ENCODE measurements at regions not wholly inside any gene's neighbourhood (a gene's known extent, or its start where the extent isn't known, plus 50 kb on each side); places are given as distances from the start of the nearest gene placed in this dataset.

DNA sequence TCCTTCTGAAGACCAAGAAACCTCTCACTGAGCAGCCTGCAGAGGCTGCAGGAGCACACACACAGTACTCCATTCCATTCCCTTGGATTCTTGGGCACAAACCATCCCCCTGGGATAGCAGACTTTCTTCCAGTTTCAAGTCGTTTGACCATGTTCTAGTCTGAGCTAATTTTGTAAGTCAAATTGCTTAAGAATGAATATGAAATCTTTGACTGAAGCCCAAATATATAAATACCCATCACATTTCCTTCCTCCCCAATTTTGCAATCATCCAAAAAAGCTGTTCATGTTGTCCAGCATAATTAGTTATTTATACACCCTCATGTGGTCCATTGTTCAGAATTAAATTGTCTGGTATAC is 231.2 kb upstream of the TPRG1 start:
- TF ChIP-seq, protein P1, sequence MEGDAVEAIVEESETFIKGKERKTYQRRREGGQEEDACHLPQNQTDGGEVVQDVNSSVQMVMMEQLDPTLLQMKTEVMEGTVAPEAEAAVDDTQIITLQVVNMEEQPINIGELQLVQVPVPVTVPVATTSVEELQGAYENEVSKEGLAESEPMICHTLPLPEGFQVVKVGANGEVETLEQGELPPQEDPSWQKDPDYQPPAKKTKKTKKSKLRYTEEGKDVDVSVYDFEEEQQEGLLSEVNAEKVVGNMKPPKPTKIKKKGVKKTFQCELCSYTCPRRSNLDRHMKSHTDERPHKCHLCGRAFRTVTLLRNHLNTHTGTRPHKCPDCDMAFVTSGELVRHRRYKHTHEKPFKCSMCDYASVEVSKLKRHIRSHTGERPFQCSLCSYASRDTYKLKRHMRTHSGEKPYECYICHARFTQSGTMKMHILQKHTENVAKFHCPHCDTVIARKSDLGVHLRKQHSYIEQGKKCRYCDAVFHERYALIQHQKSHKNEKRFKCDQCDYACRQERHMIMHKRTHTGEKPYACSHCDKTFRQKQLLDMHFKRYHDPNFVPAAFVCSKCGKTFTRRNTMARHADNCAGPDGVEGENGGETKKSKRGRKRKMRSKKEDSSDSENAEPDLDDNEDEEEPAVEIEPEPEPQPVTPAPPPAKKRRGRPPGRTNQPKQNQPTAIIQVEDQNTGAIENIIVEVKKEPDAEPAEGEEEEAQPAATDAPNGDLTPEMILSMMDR (IDR thresholded peaks at IDR 0.05; ENCODE audit: low read depth, low read length), result no peak
- no peak for DNase-seq (ENCODE audit: low read depth, low spot score)

DNA sequence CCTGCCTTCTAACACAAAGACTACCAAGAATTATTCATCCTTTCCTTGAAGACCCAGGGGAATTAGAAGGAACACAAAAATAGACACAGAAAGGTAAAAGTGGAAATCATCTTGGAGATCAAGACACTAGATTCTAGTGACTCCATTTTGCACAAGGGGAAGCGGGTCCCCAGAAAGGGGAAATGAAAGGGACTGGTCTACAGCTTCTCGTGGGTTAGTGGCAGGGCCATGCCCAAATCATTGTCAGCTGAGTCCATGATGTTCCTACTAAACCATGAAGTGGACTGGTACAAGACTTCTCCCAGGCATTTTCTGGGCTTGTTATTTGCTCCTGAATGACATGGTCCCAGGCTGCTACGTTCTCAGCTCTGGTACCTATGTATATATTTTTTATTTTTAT is 230.7 kb upstream of the TPRG1 start:
- TF ChIP-seq, protein P1 (IDR thresholded peaks at IDR 0.05; ENCODE audit: low read depth, low read length), result no peak
- Histone ChIP-seq H3K4me3 (ENCODE audit: low read depth, low read length) (no peak overlapping the region), H3K9me3 (ENCODE audit: control insufficient read depth, insufficient read depth, low read length) (no peaks in the 10 kb centered on the region; the same call in 1 of the 2 replicates), H3K27me3 (ENCODE audit: control insufficient read depth, insufficient read depth, low read length) (no peaks in the 10 kb centered on the region), H3K27ac (ENCODE audit: low read depth, low read length) (no peak overlapping the region)
- DNase-seq (ENCODE audit: low read depth, low spot score), result no peak
- ChIA-PET POLR2A (no interaction called here), CTCF (interaction anchor here (0.7 to 1.2 kb wide), 3 partner anchors 15 to 37 kb away, joined by 5 to 8 read pairs (median 6); no protein-coding TSS in a partner anchor)

More for the DNA sequence above, 231.2 kb upstream of the TPRG1 start:
- ChIA-PET CTCF (interaction anchor here (0.7 to 1.0 kb wide), 2 partner anchors 19 to 36 kb away, joined by 5 to 8 read pairs; no protein-coding TSS in a partner anchor), POLR2A (no interaction called here)
- Histone ChIP-seq H3K4me3 (ENCODE audit: low read depth, low read length) (no peak overlapping the region), H3K27ac (ENCODE audit: low read depth, low read length) (no peak overlapping the region), H3K27me3 (ENCODE audit: control insufficient read depth, insufficient read depth, low read length) (no peaks in the 10 kb centered on the region), H3K9me3 (ENCODE audit: control insufficient read depth, insufficient read depth, low read length) (no peaks in the 10 kb centered on the region; the same call in 1 of the 2 replicates)

DNA sequence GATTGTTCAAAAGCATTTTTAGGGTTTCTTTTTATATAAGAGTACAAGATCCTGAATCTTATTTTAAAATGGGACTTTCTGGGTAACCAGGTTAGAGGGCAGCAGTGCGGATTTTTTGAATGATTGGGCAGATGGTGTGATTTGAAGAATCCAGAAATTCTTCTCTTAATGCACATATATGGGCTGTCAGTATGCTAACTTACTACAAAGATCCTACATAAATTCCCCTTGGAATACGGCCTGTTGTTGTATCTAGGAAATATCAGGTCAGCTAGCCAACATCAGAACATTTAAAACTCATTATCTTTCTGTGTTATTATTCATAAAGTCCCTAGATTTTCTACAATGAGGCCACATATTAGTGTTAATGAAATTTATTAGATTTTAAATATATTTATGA is 229.6 kb upstream of the TPRG1 start:
- no peak for DNase-seq (ENCODE audit: low read depth, low spot score)
- Histone ChIP-seq H3K27me3 (ENCODE audit: control insufficient read depth, insufficient read depth, low read length) (no peaks in the 10 kb centered on the region), H3K27ac (ENCODE audit: low read depth, low read length) (no peak overlapping the region), H3K9me3 (ENCODE audit: control insufficient read depth, insufficient read depth, low read length) (no peaks in the 10 kb centered on the region; the same call in 1 of the 2 replicates), H3K4me3 (ENCODE audit: low read depth, low read length) (no peak overlapping the region)
- TF ChIP-seq, protein P1 (IDR thresholded peaks at IDR 0.05; ENCODE audit: low read depth, low read length), result no peak
- CTCF ChIA-PET, result interaction anchor here (1.2 kb wide), 1 partner anchor 13 kb away, joined by 6 read pairs; no protein-coding TSS in a partner anchor
- POLR2A ChIA-PET, result no interaction called here

DNA sequence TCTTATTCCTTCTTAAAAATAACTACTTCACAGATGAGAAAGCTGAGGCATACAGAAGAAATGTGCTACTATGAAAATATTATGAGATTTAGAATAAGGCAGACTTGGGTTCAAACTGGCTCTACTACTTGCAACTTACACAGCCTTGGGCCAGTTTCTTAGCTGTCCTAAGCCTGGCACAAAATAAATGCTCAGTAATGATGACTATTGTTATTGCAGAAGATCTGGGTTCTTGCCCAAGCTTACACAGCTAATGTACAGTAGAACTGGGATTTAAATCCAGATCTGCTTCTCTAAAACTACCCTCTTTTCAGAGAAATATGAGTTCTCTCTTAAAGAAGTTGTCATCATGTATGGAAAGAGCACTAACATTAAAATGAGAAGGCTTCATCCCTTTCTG is 228.2 kb upstream of the TPRG1 start:
- DNase-seq (ENCODE audit: low read depth, low spot score), result no peak
- H3K9me3 ChIP-seq (ENCODE audit: control insufficient read depth, insufficient read depth, low read length), result no peaks in the 10 kb centered on the region
- H3K27me3 ChIP-seq (ENCODE audit: control insufficient read depth, insufficient read depth, low read length), result no peaks in the 10 kb centered on the region
- POLR2A ChIA-PET, result no interaction called here
- H3K4me3 ChIP-seq (ENCODE audit: low read depth, low read length), result no peak overlapping the region
- TF ChIP-seq, protein P1 (IDR thresholded peaks at IDR 0.05; ENCODE audit: low read depth, low read length), result no peak
- H3K27ac ChIP-seq (ENCODE audit: low read depth, low read length), result no peak overlapping the region
- CTCF ChIA-PET, result interaction anchor here (1.0 to 1.2 kb wide), 2 partner anchors 11 to 1205 kb away, joined by 3 read pairs; no protein-coding TSS in a partner anchor

DNA sequence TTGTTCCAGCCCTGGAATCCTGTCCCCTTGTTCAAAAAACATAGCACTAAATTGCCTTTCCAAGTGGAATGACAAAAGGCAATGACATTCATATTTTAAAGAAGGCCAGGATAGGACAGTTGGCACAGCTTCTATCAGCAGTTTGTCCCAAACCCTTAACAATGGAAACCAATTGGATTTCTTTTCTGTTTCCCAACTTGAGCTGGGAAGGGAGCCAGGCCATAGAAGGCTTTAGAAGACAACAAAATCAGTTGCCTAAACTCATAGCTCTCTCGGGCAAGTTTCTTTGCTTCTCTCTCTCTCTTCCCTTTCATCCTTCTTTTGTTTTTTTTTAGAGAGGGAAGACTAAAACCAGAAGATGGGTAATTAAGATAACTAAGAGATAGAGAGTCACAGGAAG is 227.7 kb upstream of the TPRG1 start:
- H3K9me3 ChIP-seq (ENCODE audit: control insufficient read depth, insufficient read depth, low read length), result no peaks in the 10 kb centered on the region
- DNase-seq (ENCODE audit: low read depth, low spot score), result no peak
- TF ChIP-seq, protein P1 (IDR thresholded peaks at IDR 0.05; ENCODE audit: low read depth, low read length), result no peak
- no peaks in the 10 kb centered on the region for H3K27me3 ChIP-seq (ENCODE audit: control insufficient read depth, insufficient read depth, low read length)
- no peak overlapping the region for H3K4me3 ChIP-seq (ENCODE audit: low read depth, low read length)
- ChIA-PET POLR2A (no interaction called here), CTCF (interaction anchor here (1.0 to 1.4 kb wide), 3 partner anchors 9 to 1206 kb away, joined by 3 to 4 read pairs (median 3); no protein-coding TSS in a partner anchor)
- no peak overlapping the region for H3K27ac ChIP-seq (ENCODE audit: low read depth, low read length)
